H1 (cell line): ENCODE measurements at regions not wholly inside any gene's neighbourhood (a gene's known extent, or its start where the extent isn't known, plus 50 kb on each side); places are given as distances from the start of the nearest gene placed in this dataset.

Experiments
- PHF8 ChIP-seq: fragments of 200-600 bp; sonication (generic); conservative IDR thresholded peaks from 2 replicates; pipeline ENCODE4 v1.7.1; 2012; ENCODE audit warnings: low read depth, mild to moderate bottlenecking, inconsistent platforms, low read length, moderate library complexity
- SP1 ChIP-seq: IDR thresholded peaks from 2 replicates; pipeline ENCODE4 v1.6.1; 2011; ENCODE audit warnings: low read depth, low read length
- ZNF274 ChIP-seq: IDR thresholded peaks from 2 replicates; pipeline ENCODE4 v1.7.0; 2012; ENCODE audit warnings: low read length, borderline replicate concordance; ENCODE audit errors: extremely low read depth

DNA sequence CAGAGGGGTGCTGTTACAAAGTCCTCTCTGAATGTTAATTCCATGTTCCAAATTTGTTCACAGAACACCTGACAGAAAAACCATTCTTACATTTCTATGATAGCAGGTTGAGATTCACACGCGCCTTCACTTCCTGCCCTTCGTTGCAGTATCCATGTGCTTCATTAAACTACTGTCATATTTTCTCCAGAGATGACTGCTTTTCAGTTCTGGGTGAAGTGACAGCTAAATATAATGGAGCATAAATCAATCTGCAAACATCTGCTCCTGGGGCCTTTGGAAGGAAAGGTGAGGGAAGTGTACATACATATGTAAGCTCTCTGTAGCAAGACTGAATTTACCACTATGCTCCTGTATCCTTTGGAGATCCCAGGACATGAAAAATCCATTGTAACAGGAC is 750.2 kb downstream of the HDGFL1 start (continued):
- TF ChIP-seq PHF8 (no peak), SP1 (no peak), ZNF274 (no peak)
- TF ChIP-seq, all 59 proteins: peak for 0
